ENCODE measurements at regions not wholly inside any gene's neighbourhood (a gene's known extent, or its start where the extent isn't known, plus 50 kb on each side); places are given as distances from the start of the nearest gene placed in this dataset.

DNA sequence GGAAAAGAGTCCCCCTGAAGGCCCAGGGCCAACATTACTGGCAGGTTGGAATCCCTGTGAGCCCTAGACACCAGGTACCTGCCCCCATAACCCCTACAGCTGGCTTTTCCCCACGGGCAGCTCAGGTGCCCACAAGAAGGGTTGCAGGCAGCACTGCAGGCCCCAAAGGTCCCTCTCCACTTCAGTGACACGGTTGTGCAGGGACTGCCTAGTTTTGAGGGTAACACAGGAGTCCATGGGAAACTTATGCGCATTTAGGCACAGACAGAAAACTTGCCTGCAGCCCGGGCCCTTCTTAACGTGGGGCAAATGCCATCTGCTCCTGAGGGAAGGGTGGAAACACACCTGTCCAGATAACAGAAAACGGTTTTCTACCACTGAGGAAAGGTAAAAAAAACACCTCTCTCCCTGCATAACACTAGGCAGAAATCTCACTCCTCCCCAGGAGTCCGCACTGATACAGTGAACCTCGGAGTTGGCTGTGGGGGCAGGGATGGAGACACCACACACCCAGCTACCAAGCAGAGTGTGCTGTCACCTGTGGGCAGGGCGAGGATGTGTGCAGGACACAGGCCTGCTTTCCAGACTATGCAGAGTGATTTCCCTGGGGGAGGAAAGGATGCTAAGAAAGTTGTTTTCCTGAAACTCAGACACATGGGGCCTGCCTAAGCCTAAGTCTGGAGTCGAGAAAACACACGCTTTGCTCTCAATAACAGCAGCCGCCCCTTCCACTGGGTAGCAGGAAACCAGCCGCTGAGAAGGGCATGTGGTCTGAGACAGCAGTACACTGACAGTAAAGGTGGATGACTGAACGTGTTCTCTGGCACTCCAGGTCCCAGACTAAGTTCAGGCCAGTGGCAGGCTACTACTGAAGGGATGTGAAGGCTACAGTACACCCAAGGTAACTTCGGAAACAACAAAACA, 819.4 kb downstream of the DCDC2C start:
- TF ChIP-seq, protein P1, sequence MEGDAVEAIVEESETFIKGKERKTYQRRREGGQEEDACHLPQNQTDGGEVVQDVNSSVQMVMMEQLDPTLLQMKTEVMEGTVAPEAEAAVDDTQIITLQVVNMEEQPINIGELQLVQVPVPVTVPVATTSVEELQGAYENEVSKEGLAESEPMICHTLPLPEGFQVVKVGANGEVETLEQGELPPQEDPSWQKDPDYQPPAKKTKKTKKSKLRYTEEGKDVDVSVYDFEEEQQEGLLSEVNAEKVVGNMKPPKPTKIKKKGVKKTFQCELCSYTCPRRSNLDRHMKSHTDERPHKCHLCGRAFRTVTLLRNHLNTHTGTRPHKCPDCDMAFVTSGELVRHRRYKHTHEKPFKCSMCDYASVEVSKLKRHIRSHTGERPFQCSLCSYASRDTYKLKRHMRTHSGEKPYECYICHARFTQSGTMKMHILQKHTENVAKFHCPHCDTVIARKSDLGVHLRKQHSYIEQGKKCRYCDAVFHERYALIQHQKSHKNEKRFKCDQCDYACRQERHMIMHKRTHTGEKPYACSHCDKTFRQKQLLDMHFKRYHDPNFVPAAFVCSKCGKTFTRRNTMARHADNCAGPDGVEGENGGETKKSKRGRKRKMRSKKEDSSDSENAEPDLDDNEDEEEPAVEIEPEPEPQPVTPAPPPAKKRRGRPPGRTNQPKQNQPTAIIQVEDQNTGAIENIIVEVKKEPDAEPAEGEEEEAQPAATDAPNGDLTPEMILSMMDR (IDR thresholded peaks at IDR 0.05; ENCODE audit: control insufficient read depth, insufficient read depth, low read depth, low read length, missing control alignments), result no peak
- H3K4me3 ChIP-seq (ENCODE audit: control insufficient read depth, low read depth, low read length), result no peak overlapping the region
- DNase-seq (ENCODE audit: low read depth), result no peak

DNA sequence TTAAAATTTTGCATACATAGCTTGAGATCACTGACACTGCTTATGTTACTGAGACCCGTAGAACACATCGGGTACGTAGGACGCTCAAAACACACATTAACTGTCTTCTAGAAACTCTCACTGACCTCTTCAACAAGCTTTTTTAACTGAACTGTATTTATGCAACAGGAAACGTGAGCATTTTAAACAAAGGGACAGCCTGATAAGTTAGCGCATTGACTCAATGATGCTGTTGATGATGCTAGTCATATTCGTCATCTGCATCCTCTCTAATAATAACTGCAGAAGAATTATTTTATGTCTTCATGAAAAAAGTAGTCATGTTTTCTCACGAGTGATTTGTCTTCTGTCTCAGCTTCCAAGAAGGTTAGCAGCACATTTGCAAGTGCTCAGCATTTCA, 824.0 kb downstream of the DCDC2C start:
- no peak overlapping the region for H3K4me3 ChIP-seq (ENCODE audit: control insufficient read depth, low read depth, low read length)
- TF ChIP-seq, protein P1 (IDR thresholded peaks at IDR 0.05; ENCODE audit: control insufficient read depth, insufficient read depth, low read depth, low read length, missing control alignments), result no peak
- DNase-seq (ENCODE audit: low read depth), result no peak

DNA sequence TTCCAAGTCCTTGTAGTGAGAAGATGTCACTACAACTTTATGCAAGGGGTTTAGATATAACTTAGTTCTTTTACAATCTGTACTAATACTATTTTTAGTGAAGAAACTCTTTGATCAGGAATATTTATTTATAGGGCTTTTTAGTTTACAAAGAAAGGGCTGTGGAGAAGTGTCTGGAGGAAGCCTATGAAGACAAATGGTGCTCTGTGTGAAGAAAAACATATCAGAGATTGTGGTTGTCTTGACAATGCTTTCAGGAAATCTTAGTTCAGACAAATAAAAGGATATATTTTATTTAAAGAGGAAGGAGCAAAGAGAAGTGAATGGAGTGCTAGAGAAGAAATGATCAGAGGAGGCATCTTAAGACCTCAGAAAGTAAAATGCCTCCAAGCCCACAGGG, 824.9 kb downstream of the DCDC2C start:
- no peak overlapping the region for H3K4me3 ChIP-seq (ENCODE audit: control insufficient read depth, low read depth, low read length)
- TF ChIP-seq, protein P1 (IDR thresholded peaks at IDR 0.05; ENCODE audit: control insufficient read depth, insufficient read depth, low read depth, low read length, missing control alignments), result no peak
- no peak for DNase-seq (ENCODE audit: low read depth)

DNA sequence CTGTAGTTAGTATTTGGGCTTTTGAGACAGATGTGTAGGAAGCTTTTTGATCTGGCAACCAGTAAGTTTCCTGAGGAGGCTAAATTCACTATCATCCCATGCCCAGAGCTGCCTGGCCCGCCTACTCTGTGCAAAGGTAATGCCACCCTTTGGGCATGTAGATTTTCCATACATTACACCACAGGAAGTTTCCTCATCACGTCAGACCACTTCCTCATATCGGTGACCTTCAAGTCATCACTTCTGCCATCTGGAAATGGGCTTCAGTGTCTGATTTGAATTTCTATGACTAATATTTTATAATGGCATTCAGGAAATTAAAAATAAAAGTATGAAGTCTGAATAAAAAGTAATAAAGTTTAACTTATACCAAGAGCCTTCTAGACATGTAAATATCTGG, 825.4 kb downstream of the DCDC2C start:
- no peak overlapping the region for H3K4me3 ChIP-seq (ENCODE audit: control insufficient read depth, low read depth, low read length)
- DNase-seq (ENCODE audit: low read depth), result no peak
- TF ChIP-seq, protein P1 (IDR thresholded peaks at IDR 0.05; ENCODE audit: control insufficient read depth, insufficient read depth, low read depth, low read length, missing control alignments), result no peak

DNA sequence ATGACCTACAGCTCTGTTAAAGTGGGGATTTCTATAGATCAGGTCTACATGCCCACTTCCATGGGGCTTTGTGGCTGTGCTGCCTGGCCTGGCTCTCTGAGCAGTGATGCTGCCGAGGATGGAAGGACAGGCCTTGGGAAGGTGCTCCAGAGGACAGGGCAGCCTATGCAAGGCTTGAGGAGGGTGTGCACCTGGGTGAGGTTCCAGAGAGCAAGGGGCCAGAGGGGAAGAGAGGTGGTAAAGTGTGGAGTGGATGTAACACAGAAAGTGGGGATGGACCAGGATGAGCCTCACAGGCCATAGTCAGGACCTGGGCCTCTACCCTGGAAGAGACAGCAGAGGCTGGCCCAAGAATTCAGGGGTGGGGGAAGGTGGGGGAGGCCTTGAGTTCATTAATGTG, 826.4 kb downstream of the DCDC2C start:
- TF ChIP-seq, protein P1 (IDR thresholded peaks at IDR 0.05; ENCODE audit: control insufficient read depth, insufficient read depth, low read depth, low read length, missing control alignments), result no peak
- no peak overlapping the region for H3K4me3 ChIP-seq (ENCODE audit: control insufficient read depth, low read depth, low read length)
- DNase-seq (ENCODE audit: low read depth), result no peak

DNA sequence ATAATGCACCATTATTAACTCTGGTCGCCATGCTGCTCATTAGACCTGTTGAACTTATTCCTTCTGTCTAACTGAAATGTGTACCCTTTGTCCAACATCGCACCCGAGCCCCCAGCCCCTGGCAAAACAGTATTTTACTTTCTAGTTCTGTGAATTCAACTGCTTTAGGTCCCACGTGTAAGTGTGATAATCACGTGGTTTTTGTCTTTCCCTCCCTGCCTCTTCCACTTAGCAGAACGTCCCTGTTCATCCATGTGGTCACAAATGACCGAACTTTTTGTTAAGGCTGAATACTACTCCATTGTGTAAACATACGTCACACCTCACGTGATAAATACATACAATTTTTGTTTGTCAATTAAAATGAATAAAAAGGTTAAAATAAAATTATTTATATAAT, 826.9 kb downstream of the DCDC2C start:
- DNase-seq (ENCODE audit: low read depth), result no peak
- TF ChIP-seq, protein P1 (IDR thresholded peaks at IDR 0.05; ENCODE audit: control insufficient read depth, insufficient read depth, low read depth, low read length, missing control alignments), result no peak
- H3K4me3 ChIP-seq (ENCODE audit: control insufficient read depth, low read depth, low read length), result no peak overlapping the region
